SK-N-SH treated with all-trans-retinoic acid at 6 μM for 48 hours (cell line): ENCODE measurements at regions not wholly inside any gene's neighbourhood (a gene's known extent, or its start where the extent isn't known, plus 50 kb on each side); places are given as distances from the start of the nearest gene placed in this dataset.

Source experiments
- ARNTL ChIP-seq: fragments of 450-650 bp; formaldehyde crosslinking; IDR thresholded peaks from 2 replicates; pipeline ENCODE4 v1.5.0; 2020; ENCODE audit warnings: low read depth, mild to moderate bottlenecking, moderate library complexity, borderline replicate concordance
- CSDC2 ChIP-seq: fragments of 250-450 bp; sonication (Bioruptor Pico); IDR thresholded peaks from 2 replicates; pipeline ENCODE4 v1.5.0; 2020; ENCODE audit warnings: mild to moderate bottlenecking, moderate library complexity
- ISL1 ChIP-seq: fragments of 250-450 bp; sonication (Bioruptor Pico); IDR thresholded peaks from 2 replicates; pipeline ENCODE4 v2.1.2; 2022; ENCODE audit warnings: mild to moderate bottlenecking, moderate library complexity
- PATZ1 ChIP-seq: fragments of 250-450 bp; sonication (Bioruptor Pico); IDR thresholded peaks from 2 replicates; pipeline ENCODE4 v1.8.0; 2020; ENCODE audit warnings: mild to moderate bottlenecking, moderate library complexity, borderline replicate concordance
- ZC3H10 ChIP-seq: fragments of 250-450 bp; sonication (Bioruptor Pico); IDR thresholded peaks from 2 replicates; pipeline ENCODE4 v1.5.1; 2021; ENCODE audit warnings: mild to moderate bottlenecking, moderate library complexity
- ZFP30 ChIP-seq: fragments of 450-650 bp; formaldehyde crosslinking; IDR thresholded peaks from 2 replicates; pipeline ENCODE4 v1.5.0; 2022; ENCODE audit warnings: mild to moderate bottlenecking, moderate library complexity
- TF ChIP-seq, protein P1 (sequence below): fragments of 250-450 bp; sonication (Bioruptor Pico); IDR thresholded peaks from 2 replicates; pipeline ENCODE4 v1.5.1; 2020; ENCODE audit warnings: low read depth, mild to moderate bottlenecking, moderate library complexity
- TF ChIP-seq, protein P2 (sequence below): fragments of 250-450 bp; sonication (Bioruptor Pico); IDR thresholded peaks from 2 replicates; pipeline ENCODE4 v1.8.0; 2021; ENCODE audit warnings: low read depth, mild to moderate bottlenecking, moderate library complexity, borderline replicate concordance

DNA sequence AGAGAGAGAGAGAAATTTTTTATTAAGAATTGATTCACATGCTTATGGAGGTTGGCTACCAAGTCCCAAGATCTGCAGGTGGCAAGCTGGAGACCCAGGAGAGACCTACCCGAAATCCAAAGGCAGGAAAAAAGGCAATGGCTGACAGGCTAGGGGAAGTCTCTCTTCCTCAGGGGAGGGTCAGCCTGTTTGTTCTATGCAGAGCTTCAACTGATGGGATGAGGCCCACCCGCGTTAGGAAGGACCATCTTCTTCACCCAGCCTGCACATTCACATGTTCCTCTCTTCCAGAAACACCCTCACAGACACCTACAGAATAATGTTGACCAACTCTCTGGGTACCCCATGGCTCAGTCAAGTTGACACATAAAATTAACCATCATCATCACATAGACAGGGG is 65.3 kb upstream of the SERP2 start:
- no peak for TF ChIP-seq ZFP30 (CRISPR knock-in tag)
- TF ChIP-seq ISL1 (CRISPR knock-in tag): no peak
- TF ChIP-seq, protein P1, sequence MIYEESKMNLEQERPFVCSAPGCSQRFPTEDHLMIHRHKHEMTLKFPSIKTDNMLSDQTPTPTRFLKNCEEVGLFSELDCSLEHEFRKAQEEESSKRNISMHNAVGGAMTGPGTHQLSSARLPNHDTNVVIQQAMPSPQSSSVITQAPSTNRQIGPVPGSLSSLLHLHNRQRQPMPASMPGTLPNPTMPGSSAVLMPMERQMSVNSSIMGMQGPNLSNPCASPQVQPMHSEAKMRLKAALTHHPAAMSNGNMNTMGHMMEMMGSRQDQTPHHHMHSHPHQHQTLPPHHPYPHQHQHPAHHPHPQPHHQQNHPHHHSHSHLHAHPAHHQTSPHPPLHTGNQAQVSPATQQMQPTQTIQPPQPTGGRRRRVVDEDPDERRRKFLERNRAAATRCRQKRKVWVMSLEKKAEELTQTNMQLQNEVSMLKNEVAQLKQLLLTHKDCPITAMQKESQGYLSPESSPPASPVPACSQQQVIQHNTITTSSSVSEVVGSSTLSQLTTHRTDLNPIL (CRISPR knock-in tag): no peak
- no peak for TF ChIP-seq ARNTL
- no peak for TF ChIP-seq CSDC2 (CRISPR knock-in tag)
- no peak for TF ChIP-seq PATZ1 (CRISPR knock-in tag)
- TF ChIP-seq, protein P2, sequence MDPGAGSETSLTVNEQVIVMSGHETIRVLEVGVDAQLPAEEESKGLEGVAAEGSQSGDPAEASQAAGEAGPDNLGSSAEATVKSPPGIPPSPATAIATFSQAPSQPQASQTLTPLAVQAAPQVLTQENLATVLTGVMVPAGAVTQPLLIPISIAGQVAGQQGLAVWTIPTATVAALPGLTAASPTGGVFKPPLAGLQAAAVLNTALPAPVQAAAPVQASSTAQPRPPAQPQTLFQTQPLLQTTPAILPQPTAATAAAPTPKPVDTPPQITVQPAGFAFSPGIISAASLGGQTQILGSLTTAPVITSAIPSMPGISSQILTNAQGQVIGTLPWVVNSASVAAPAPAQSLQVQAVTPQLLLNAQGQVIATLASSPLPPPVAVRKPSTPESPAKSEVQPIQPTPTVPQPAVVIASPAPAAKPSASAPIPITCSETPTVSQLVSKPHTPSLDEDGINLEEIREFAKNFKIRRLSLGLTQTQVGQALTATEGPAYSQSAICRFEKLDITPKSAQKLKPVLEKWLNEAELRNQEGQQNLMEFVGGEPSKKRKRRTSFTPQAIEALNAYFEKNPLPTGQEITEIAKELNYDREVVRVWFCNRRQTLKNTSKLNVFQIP: no peak
- TF ChIP-seq ZC3H10: no peak
